ENCODE measurements at regions not wholly inside any gene's neighbourhood (a gene's known extent, or its start where the extent isn't known, plus 50 kb on each side); places are given as distances from the start of the nearest gene placed in this dataset.

DNA sequence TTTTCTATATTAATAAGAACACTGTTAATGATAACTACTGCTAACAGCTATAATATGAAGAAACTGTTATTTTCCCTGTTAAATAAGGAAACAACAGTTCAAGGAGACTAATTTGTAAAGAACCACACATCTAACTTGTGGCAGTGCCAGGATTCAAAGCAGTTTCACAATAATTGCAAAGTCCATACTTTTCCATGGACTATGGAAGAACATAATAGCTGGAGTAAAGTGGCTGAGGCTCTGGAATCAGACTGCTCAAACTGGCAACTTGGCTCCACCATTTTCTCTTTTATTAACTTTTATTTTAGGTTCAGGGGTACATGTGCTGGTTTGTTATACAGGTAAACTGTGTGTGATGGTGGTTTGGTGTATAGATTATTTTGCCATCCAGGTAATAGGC, 393.7 kb upstream of the CPEB2 start:
- no peaks in the 10 kb centered on the region for H3K4me1 ChIP-seq (ENCODE audit: control insufficient read depth, extremely low read depth, insufficient read depth, low read length)
- no peaks in the 10 kb centered on the region for H3K79me2 ChIP-seq (ENCODE audit: control insufficient read depth, insufficient read depth, low read length)
- H3K9ac ChIP-seq (ENCODE audit: control insufficient read depth, extremely low read depth, insufficient read depth, low read length), result no peak overlapping the region
- no peak overlapping the region for H2AFZ ChIP-seq (ENCODE audit: control insufficient read depth, low read length)
- H3K27ac ChIP-seq (ENCODE audit: control insufficient read depth, insufficient read depth, low read length), result no peak overlapping the region
- H3K27me3 ChIP-seq (ENCODE audit: control insufficient read depth, extremely low read depth, insufficient read depth, low read length), result no peaks in the 10 kb centered on the region
- FAIRE-seq, result no peak
- H3K4me3 ChIP-seq (ENCODE audit: control insufficient read depth in 2 of 3, extremely low read depth in 1 of 3, insufficient read depth in 2 of 3, low read depth in 1 of 3, low read length in 3 of 3), result no peak overlapping the region
- no peak for TF ChIP-seq EZH2 (IDR thresholded peaks at IDR 0.05; ENCODE audit: low read length)
- TF ChIP-seq, protein P1, sequence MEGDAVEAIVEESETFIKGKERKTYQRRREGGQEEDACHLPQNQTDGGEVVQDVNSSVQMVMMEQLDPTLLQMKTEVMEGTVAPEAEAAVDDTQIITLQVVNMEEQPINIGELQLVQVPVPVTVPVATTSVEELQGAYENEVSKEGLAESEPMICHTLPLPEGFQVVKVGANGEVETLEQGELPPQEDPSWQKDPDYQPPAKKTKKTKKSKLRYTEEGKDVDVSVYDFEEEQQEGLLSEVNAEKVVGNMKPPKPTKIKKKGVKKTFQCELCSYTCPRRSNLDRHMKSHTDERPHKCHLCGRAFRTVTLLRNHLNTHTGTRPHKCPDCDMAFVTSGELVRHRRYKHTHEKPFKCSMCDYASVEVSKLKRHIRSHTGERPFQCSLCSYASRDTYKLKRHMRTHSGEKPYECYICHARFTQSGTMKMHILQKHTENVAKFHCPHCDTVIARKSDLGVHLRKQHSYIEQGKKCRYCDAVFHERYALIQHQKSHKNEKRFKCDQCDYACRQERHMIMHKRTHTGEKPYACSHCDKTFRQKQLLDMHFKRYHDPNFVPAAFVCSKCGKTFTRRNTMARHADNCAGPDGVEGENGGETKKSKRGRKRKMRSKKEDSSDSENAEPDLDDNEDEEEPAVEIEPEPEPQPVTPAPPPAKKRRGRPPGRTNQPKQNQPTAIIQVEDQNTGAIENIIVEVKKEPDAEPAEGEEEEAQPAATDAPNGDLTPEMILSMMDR (optimal IDR thresholded peaks at IDR 0.05 in 1 of 3, IDR thresholded peaks at IDR 0.05 in 1 of 3, conservative IDR thresholded peaks at IDR 0.05 in 1 of 3; ENCODE audit: extremely low read depth in 1 of 3, insufficient read depth in 2 of 3, low read length in 3 of 3), result no peak
- H3K9me1 ChIP-seq (ENCODE audit: control insufficient read depth, extremely low read depth, insufficient read depth, low read length), result no peaks in the 10 kb centered on the region
- no peaks in the 10 kb centered on the region for H4K20me1 ChIP-seq (ENCODE audit: control insufficient read depth, extremely low read depth, insufficient read depth, low read length)
- no peaks in the 10 kb centered on the region for H3K9me3 ChIP-seq (ENCODE audit: control insufficient read depth, low read depth, low read length)
- no peak for DNase-seq (ENCODE audit: low read depth, low spot score)
- H3K4me2 ChIP-seq (ENCODE audit: control insufficient read depth, extremely low read depth, insufficient read depth, low read depth, low read length), result no peak overlapping the region
- dilution Hi-C loops (cut with MboI; ENCODE audit: extremely low pct_ligation_motif_present, low sequenced_read_pairs), result no loop called here
- H3K36me3 ChIP-seq (ENCODE audit: control insufficient read depth in 2 of 2, extremely low read depth in 1 of 2, insufficient read depth in 2 of 2, low read length in 2 of 2), result no peaks in the 10 kb centered on the region

- Histone ChIP-seq H4K20me1 (ENCODE audit: control insufficient read depth, extremely low read depth, insufficient read depth, low read length) (no peaks in the 10 kb centered on the region), H3K79me2 (ENCODE audit: control insufficient read depth, insufficient read depth, low read length) (no peaks in the 10 kb centered on the region), H2AFZ (ENCODE audit: control insufficient read depth, low read length) (no peak overlapping the region), H3K4me2 (ENCODE audit: control insufficient read depth, extremely low read depth, insufficient read depth, low read depth, low read length) (no peak overlapping the region), H3K9ac (ENCODE audit: control insufficient read depth, extremely low read depth, insufficient read depth, low read length) (no peak overlapping the region), H3K9me1 (ENCODE audit: control insufficient read depth, extremely low read depth, insufficient read depth, low read length) (no peaks in the 10 kb centered on the region), H3K36me3 (ENCODE audit: control insufficient read depth in 2 of 2, extremely low read depth in 1 of 2, insufficient read depth in 2 of 2, low read length in 2 of 2) (no peaks in the 10 kb centered on the region), H3K27ac (ENCODE audit: control insufficient read depth, insufficient read depth, low read length) (no peak overlapping the region), H3K27me3 (ENCODE audit: control insufficient read depth, extremely low read depth, insufficient read depth, low read length) (no peaks in the 10 kb centered on the region), H3K4me1 (ENCODE audit: control insufficient read depth, extremely low read depth, insufficient read depth, low read length) (no peaks in the 10 kb centered on the region), H3K4me3 (ENCODE audit: control insufficient read depth in 2 of 3, extremely low read depth in 1 of 3, insufficient read depth in 2 of 3, low read depth in 1 of 3, low read length in 3 of 3) (no peak overlapping the region), H3K9me3 (ENCODE audit: control insufficient read depth, low read depth, low read length) (no peaks in the 10 kb centered on the region)
- no peak for TF ChIP-seq EZH2 (IDR thresholded peaks at IDR 0.05; ENCODE audit: low read length)
- TF ChIP-seq, protein P1 (optimal IDR thresholded peaks at IDR 0.05 in 1 of 3, IDR thresholded peaks at IDR 0.05 in 1 of 3, conservative IDR thresholded peaks at IDR 0.05 in 1 of 3; ENCODE audit: extremely low read depth in 1 of 3, insufficient read depth in 2 of 3, low read length in 3 of 3), result no peak
- DNase-seq (ENCODE audit: low read depth, low spot score), result no peak
- dilution Hi-C loops (cut with MboI; ENCODE audit: extremely low pct_ligation_motif_present, low sequenced_read_pairs), result no loop called here
- FAIRE-seq, result no peak
Observed at GRCh38 chr4:14614840-14615239, 387.4 kb upstream of the CPEB2 start.
